ENCODE measurements at regions not wholly inside any gene's neighbourhood (a gene's known extent, or its start where the extent isn't known, plus 50 kb on each side); places are given as distances from the start of the nearest gene placed in this dataset.

DNA sequence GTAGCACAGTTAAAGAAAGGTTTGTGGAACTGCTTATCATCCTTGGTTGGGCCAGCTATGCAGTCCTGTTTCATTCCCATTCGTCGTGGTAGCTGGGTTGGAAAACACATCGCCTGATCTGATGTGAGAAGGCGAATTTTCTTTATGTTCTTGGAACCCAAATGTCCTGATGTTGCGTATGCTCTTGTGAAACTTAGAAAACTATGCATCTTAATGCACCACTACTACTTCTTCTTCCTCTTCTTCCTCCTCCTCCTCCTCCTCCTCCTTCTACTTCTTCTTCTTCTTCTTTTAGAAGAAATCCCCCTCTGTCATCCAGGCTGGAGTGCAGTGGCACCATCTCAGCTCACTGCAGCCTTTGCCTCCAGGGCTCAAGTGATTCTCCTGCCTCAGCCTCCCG is 381.6 kb downstream of the UTRN start:
- TF ChIP-seq POLR2A (IDR thresholded peaks at IDR 0.05), result no peak
- TF ChIP-seq, protein P1, sequence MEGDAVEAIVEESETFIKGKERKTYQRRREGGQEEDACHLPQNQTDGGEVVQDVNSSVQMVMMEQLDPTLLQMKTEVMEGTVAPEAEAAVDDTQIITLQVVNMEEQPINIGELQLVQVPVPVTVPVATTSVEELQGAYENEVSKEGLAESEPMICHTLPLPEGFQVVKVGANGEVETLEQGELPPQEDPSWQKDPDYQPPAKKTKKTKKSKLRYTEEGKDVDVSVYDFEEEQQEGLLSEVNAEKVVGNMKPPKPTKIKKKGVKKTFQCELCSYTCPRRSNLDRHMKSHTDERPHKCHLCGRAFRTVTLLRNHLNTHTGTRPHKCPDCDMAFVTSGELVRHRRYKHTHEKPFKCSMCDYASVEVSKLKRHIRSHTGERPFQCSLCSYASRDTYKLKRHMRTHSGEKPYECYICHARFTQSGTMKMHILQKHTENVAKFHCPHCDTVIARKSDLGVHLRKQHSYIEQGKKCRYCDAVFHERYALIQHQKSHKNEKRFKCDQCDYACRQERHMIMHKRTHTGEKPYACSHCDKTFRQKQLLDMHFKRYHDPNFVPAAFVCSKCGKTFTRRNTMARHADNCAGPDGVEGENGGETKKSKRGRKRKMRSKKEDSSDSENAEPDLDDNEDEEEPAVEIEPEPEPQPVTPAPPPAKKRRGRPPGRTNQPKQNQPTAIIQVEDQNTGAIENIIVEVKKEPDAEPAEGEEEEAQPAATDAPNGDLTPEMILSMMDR (IDR thresholded peaks at IDR 0.05), result no peak

Data from Peyer's patch (tissue), 4 donors.